ENCODE measurements at regions not wholly inside any gene's neighbourhood (a gene's known extent, or its start where the extent isn't known, plus 50 kb on each side); places are given as distances from the start of the nearest gene placed in this dataset.

- Histone ChIP-seq H3K9me3 (replicated peaks in 1 of 2; ENCODE audit: control insufficient read depth in 1 of 2, insufficient read depth in 1 of 2, low read length in 2 of 2) (peaks cover 0 to 3% of the 10 kb centered on the region in 2 donors), H3K4me3 (replicated peaks in 1 of 3; ENCODE audit: low read depth in 2 of 3, low read length in 3 of 3) (no peak overlapping the region), H2AFZ (ENCODE audit: insufficient read depth, low read depth, low read length, poor library complexity, severe bottlenecking) (no peak overlapping the region), H3K79me2 (ENCODE audit: insufficient read depth, low read length) (no peaks in the 10 kb centered on the region), H3K4me1 (ENCODE audit: control insufficient read depth in 1 of 2, insufficient read depth in 2 of 2, low read length in 2 of 2) (no peaks in the 10 kb centered on the region), H3K9ac (ENCODE audit: insufficient read depth, low read length, poor library complexity, severe bottlenecking) (no peak overlapping the region), H3K36me3 (replicated peaks in 1 of 2; ENCODE audit: control insufficient read depth in 1 of 2, insufficient read depth in 2 of 2, low read length in 2 of 2) (no peaks in the 10 kb centered on the region), H4K20me1 (ENCODE audit: insufficient read depth, low read length) (no peaks in the 10 kb centered on the region), H3K4me2 (replicated peaks; ENCODE audit: extremely low read depth, low read length, poor library complexity, severe bottlenecking) (no peak overlapping the region), H3K27ac (ENCODE audit: low read depth in 1 of 2, low read length in 2 of 2) (no peak overlapping the region), H3K27me3 (ENCODE audit: control insufficient read depth in 2 of 2, insufficient read depth in 2 of 2, low read length in 2 of 2) (no peaks in the 10 kb centered on the region)
- Mint-ChIP-seq H3K27me3 (ENCODE audit: low read depth in 3 of 3) (peaks cover 0 to 5% (median 2%) of the 10 kb centered on the region in 3 donors), H3K27ac (no peak overlapping the region), H3K9me3 (peaks cover 0 to 6% (median 3%) of the 10 kb centered on the region in 7 donors), H3K4me1 (no peaks in the 10 kb centered on the region), H3K36me3 (no peaks in the 10 kb centered on the region), H3K4me3 (no peak overlapping the region)
- TF ChIP-seq, protein P1, sequence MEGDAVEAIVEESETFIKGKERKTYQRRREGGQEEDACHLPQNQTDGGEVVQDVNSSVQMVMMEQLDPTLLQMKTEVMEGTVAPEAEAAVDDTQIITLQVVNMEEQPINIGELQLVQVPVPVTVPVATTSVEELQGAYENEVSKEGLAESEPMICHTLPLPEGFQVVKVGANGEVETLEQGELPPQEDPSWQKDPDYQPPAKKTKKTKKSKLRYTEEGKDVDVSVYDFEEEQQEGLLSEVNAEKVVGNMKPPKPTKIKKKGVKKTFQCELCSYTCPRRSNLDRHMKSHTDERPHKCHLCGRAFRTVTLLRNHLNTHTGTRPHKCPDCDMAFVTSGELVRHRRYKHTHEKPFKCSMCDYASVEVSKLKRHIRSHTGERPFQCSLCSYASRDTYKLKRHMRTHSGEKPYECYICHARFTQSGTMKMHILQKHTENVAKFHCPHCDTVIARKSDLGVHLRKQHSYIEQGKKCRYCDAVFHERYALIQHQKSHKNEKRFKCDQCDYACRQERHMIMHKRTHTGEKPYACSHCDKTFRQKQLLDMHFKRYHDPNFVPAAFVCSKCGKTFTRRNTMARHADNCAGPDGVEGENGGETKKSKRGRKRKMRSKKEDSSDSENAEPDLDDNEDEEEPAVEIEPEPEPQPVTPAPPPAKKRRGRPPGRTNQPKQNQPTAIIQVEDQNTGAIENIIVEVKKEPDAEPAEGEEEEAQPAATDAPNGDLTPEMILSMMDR (IDR thresholded peaks at IDR 0.05) = no peak
- no CpG with 5 or more reads among the region's 2 CpGs for WGBS (ENCODE audit: insufficient coverage)
- no peak for DNase-seq
- intact Hi-C loops (cut with micrococcal nuclease) = no loop called here
Measured at GRCh38 chr14:89065879-89066278, 241.4 kb downstream of the TTC8 start.

GRCh38 chr14:89067293-89067972, 243.0 kb downstream of the TTC8 start:
- no peaks in the 10 kb centered on the region for H3K36me3 Mint-ChIP-seq
- H3K4me3 ChIP-seq (replicated peaks in 1 of 3; ENCODE audit: low read depth in 2 of 3, low read length in 3 of 3) = no peak overlapping the region
- 98% methylated on average over 5 of the region's 12 CpGs for WGBS (ENCODE audit: insufficient coverage)
- no peaks in the 10 kb centered on the region for H4K20me1 ChIP-seq (ENCODE audit: insufficient read depth, low read length)
- no peak overlapping the region for H3K27ac ChIP-seq (ENCODE audit: low read depth in 1 of 2, low read length in 2 of 2)
- TF ChIP-seq, protein P1 (IDR thresholded peaks at IDR 0.05) = no peak
- H3K9me3 ChIP-seq (replicated peaks in 1 of 2; ENCODE audit: control insufficient read depth in 1 of 2, insufficient read depth in 1 of 2, low read length in 2 of 2) = peaks cover 0 to 3% of the 10 kb centered on the region in 2 donors
- H3K27me3 ChIP-seq (ENCODE audit: control insufficient read depth in 2 of 2, insufficient read depth in 2 of 2, low read length in 2 of 2) = no peaks in the 10 kb centered on the region
- H3K4me1 Mint-ChIP-seq = no peaks in the 10 kb centered on the region
- intact Hi-C loops (cut with micrococcal nuclease) = no loop called here
- H3K4me1 ChIP-seq (ENCODE audit: control insufficient read depth in 1 of 2, insufficient read depth in 2 of 2, low read length in 2 of 2) = no peaks in the 10 kb centered on the region
- no peak overlapping the region for H3K4me3 Mint-ChIP-seq
- no peak overlapping the region for H2AFZ ChIP-seq (ENCODE audit: insufficient read depth, low read depth, low read length, poor library complexity, severe bottlenecking)
- H3K27ac Mint-ChIP-seq = no peak overlapping the region
- no peak overlapping the region for H3K9ac ChIP-seq (ENCODE audit: insufficient read depth, low read length, poor library complexity, severe bottlenecking)
- peaks cover 0 to 4% (median 2%) of the 10 kb centered on the region in 3 donors for H3K27me3 Mint-ChIP-seq (ENCODE audit: low read depth in 3 of 3)
- peaks cover 2 to 9% (median 3%) of the 10 kb centered on the region in 7 donors for H3K9me3 Mint-ChIP-seq
- no peak overlapping the region for H3K4me2 ChIP-seq (replicated peaks; ENCODE audit: extremely low read depth, low read length, poor library complexity, severe bottlenecking)
- no peak for DNase-seq
- H3K79me2 ChIP-seq (ENCODE audit: insufficient read depth, low read length) = no peaks in the 10 kb centered on the region
- H3K36me3 ChIP-seq (replicated peaks in 1 of 2; ENCODE audit: control insufficient read depth in 1 of 2, insufficient read depth in 2 of 2, low read length in 2 of 2) = no peaks in the 10 kb centered on the region
